HG02840 (cell line): ENCODE measurements at regions not wholly inside any gene's neighbourhood (a gene's known extent, or its start where the extent isn't known, plus 50 kb on each side); places are given as distances from the start of the nearest gene placed in this dataset.

ENCODE experiments used
- ATAC-seq: cut with Tn5 transposase; IDR thresholded peaks from one replicate; pipeline ENCODE4 v1.9.1; 2021; ENCODE audit warnings: mild to moderate bottlenecking, moderate library complexity, moderate number of reproducible peaks; ENCODE audit not compliant: unreplicated experiment, low FRiP score

DNA sequence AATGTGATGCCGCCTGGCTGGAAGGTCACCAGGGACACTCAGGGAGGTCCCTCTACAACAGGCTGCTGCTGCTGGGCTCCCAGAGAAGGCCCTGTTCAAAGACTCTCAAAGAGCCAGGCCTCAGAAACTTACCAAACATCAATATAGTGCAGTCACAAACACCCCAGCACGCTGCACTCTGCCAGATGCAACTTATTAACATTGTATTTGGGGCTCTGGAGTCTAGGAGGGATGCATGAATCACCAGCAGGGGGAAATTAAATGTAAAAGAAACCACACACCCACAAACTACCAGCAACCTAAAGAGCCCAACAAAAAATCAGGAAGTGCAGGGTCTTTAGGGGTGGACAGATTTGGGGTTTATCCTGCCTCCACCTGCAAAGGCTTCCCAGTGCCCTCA is 74.6 kb upstream of the SPATA12 start:
- ATAC-seq, result no peak

GRCh38 chr3:56985460-56985859 is 75.0 kb upstream of the SPATA12 start:
- ATAC-seq, result no peak

GRCh38 chr3:56983427-56983826 is 77.0 kb upstream of the SPATA12 start:
- ATAC-seq, result no peak

DNA sequence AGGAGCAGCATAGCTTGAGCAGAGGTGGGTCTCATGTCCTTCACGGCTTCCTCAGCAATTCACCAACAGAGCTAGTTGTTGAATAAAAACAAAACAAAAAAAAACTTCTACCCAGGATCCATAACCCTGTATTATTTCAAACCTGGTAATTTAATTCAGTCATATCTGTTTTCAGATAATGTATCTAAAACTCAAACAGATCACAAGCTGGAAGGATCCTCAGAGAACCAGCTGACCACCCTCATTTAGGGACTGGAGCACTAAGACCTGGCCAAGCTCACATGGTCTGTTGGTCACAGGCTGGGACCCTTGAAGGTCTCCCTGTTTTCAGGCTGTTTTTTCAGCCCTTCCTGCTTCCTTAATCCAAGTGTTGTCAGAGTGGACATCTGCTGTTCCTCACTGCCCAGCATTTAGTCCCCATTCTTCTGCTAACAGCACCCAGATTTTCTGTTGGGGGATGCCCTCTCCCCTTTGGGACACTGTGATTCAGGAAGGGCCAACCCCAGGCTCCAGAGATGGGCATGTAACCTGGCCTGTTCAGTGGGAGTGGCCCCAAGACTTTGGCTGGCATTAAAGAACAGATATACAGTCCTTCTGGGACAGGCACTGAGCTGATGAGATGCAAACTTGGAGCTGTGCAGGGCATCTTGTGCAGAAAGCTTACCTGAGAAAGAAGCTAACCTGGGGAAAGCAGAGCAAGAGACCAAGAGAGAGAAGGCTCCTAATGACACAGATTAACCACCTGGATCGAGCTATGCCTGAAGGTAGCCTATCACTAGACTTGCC is 78.8 kb upstream of the SPATA12 start:
- no peak for ATAC-seq

DNA sequence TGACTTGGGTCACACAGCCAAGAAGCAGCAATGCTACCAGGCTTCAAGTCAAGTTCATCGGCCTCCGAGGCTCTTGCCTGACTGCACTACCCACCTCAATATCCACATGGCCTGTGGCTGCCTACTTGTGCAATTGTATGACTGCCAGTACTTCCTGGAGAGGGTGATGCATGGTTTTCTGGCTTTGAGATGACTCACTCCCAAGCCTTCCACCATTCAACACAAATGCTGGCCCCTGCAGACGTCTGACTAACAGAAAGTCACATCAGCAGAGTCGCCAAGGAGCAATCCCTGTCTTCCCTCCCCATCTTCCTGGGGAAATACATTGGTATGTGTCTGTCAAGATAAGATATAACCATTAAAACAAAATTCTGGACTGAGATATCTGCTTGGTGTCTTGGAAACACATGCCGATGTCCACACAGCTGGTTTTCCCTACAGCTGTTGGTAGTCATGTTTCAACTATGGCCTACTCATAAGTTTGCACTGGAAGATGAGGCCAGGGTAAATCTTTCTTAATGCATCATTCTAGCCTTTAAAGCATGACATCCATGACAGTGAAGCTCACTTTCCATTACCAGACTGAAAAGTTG is 79.6 kb upstream of the SPATA12 start:
- no peak for ATAC-seq

GRCh38 chr3:56980243-56980642 is 80.2 kb upstream of the SPATA12 start:
- no peak for ATAC-seq

- no peak for ATAC-seq
Observed at GRCh38 chr3:56979791-56980190, 80.7 kb upstream of the SPATA12 start.

- ATAC-seq, result no peak
Observed at GRCh38 chr3:56977561-56977889, 82.9 kb upstream of the SPATA12 start.

GRCh38 chr3:56976651-56977560 is 83.6 kb upstream of the SPATA12 start:
- no peak for ATAC-seq

- ATAC-seq, result no peak
Observed at GRCh38 chr3:56975567-56975966, 84.9 kb upstream of the SPATA12 start.

GRCh38 chr3:56974247-56974930 is 86.1 kb upstream of the SPATA12 start:
- ATAC-seq, result no peak

DNA sequence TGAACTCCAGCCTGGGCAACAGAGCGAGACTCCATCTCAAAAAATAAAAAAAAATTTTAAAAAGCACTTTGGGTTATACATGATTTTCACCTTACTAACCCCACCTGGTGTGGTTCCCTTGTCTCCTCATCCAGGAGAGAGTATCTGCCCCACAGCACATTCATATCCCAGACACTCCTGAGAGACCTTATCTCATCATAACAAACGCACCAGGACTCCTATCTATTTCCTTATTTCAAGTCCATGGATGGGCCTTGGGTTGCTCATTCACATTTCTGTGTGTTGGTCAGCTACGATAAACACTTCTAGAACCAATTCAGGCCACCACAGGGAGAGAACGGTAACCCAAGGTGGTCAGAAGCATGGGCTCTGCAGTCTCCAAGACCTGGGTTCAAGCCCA is 88.6 kb upstream of the SPATA12 start:
- no peak for ATAC-seq

DNA sequence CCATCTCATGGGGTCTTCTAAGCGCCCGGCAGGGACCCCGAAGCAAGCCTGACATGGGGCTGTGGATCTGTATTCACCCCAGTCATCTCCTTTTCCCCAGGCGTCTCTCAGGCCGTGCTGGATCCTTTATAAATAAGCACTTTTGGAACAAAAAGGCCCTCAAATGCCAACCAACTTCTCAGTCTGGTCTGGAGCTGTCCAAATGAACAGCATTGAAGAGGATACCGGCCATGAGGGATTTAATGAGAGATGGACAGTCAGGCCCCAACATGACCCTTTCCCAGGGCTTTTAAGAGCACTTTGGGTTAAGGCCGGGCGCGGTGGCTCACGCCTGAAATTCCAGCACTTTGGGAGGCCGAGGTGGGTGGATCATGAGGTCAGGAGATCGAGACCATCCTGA is 89.2 kb upstream of the SPATA12 start:
- ATAC-seq, result no peak

GRCh38 chr3:56970461-56970879 is 90.0 kb upstream of the SPATA12 start:
- no peak for ATAC-seq

GRCh38 chr3:56969851-56970250 is 90.6 kb upstream of the SPATA12 start:
- ATAC-seq, result no peak

DNA sequence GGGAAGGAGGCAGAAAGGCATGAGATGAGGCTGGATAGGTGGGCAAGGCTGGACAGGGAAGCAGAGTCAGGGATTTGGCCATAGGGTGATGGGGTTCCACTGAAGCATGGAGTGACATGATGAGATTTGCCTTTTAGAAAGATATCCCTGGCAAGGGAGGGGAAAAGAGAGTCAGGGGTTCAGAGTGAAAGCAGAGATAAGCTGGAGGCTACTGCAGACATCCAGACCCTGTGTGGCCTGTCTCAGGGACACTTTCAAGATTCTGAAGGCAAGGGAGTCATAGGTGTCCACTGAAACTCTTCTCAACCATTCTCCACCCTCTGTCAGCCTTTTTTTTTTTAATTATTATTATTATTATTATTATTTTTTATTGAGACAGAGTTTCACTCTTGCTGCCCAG is 94.0 kb upstream of the SPATA12 start:
- no peak for ATAC-seq

DNA sequence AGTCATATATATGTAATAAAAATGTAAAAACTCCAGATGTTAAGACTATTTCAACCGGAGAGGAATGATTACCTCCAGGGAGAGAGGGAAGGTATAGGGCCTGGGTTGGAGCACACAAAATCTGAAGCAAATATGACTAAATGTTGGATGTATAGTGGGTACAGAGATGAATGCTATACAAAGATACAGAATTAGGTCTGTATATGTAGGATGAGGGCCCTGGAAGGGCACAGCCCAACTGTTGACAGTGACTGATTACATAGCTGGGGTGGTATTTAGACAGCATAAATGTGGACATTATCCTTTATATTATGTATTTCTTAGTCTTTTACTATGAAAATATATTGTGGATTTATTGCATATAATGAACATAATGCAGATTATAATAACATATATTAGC is 94.4 kb upstream of the SPATA12 start:
- no peak for ATAC-seq

DNA sequence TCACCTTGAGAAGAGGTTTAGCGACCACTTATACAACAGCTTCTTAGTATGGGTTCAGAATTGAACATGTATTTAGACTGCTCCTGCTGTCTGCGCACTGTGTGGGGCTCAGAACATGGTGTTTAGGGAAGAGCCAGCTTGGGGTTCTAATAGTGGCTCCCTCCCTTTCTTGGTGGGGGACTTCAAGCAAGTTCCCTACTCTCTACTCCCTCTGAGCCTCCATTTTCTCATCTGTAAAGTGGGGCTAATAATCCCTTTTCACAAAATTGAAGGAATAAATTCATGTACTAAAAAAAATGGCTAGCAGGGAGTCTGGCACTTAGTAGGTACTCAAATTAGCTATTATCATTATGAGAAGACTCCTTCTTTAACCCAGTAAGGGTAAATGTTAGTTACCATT is 97.5 kb upstream of the SPATA12 start:
- no peak for ATAC-seq

DNA sequence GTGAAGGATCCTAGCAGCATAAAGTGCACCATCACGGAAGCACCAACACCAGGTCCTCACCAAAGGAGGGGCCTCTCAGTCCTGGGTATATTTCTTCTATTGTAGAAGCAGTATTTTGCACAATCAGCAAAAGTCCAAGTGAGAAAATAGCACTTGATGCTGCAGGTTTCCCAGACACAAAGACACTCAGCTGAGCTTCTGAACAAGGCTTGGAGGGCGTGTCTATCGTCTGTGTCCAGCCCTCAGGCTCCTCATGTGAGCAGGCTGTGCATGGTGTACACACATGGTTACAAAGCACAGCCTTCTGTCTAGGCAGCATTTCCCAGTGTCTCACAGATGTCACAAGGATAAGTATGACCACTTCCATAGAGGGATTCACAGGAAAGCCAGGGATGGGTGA is 98.3 kb upstream of the SPATA12 start:
- ATAC-seq, result no peak

- no peak for ATAC-seq
Observed at GRCh38 chr3:56960234-56960917, 100.1 kb upstream of the SPATA12 start.
